GM19372 (cell line): ENCODE measurements at regions not wholly inside any gene's neighbourhood (a gene's known extent, or its start where the extent isn't known, plus 50 kb on each side); places are given as distances from the start of the nearest gene placed in this dataset.
"Not testable (repeated sequence)": the region's sequence is repeated elsewhere in the genome, so short reads cannot be mapped to it uniquely, and the experiment has no call there.

ENCODE experiments used
- ATAC-seq: cut with Tn5 transposase; IDR thresholded peaks from one replicate; pipeline ENCODE4 v1.9.1; 2021; ENCODE audit warnings: mild to moderate bottlenecking, low read depth, moderate library complexity; ENCODE audit not compliant: unreplicated experiment

- not testable (repeated sequence) for ATAC-seq
Measured at GRCh38 chr16:21422824-21423223, 144.7 kb upstream of the CRYM start.

- ATAC-seq = not testable (repeated sequence)
Measured at GRCh38 chr16:21404699-21405098, 126.6 kb upstream of the CRYM start.

GRCh38 chr16:21397866-21398265 lies 119.8 kb upstream of the CRYM start:
- not testable (repeated sequence) for ATAC-seq

- not testable (repeated sequence) for ATAC-seq
Measured at GRCh38 chr16:21396545-21396944, 118.5 kb upstream of the CRYM start.

GRCh38 chr16:21390634-21391033 lies 112.5 kb upstream of the CRYM start:
- ATAC-seq = not testable (repeated sequence)

- ATAC-seq = not testable (repeated sequence)
Measured at GRCh38 chr16:21389860-21390259, 111.8 kb upstream of the CRYM start.

- not testable (repeated sequence) for ATAC-seq
Measured at GRCh38 chr16:21387757-21388156, 109.7 kb upstream of the CRYM start.

GRCh38 chr16:21386201-21386915 lies 108.3 kb upstream of the CRYM start:
- ATAC-seq = not testable (repeated sequence)

GRCh38 chr16:21383682-21384081 lies 105.6 kb upstream of the CRYM start:
- not testable (repeated sequence) for ATAC-seq

GRCh38 chr16:21379645-21380044 lies 101.6 kb upstream of the CRYM start:
- ATAC-seq = not testable (repeated sequence)

- ATAC-seq = not testable (repeated sequence)
Measured at GRCh38 chr16:21376196-21376899, 98.3 kb upstream of the CRYM start.

GRCh38 chr16:21375334-21375733 lies 97.2 kb upstream of the CRYM start:
- not testable (repeated sequence) for ATAC-seq

GRCh38 chr16:21373454-21373853 lies 95.4 kb upstream of the CRYM start:
- not testable (repeated sequence) for ATAC-seq

GRCh38 chr16:21372862-21373261 lies 94.8 kb upstream of the CRYM start:
- ATAC-seq = not testable (repeated sequence)

GRCh38 chr16:21372162-21372835 lies 94.2 kb upstream of the CRYM start:
- ATAC-seq = not testable (repeated sequence)

- ATAC-seq = not testable (repeated sequence)
Measured at GRCh38 chr16:21370791-21371190, 92.7 kb upstream of the CRYM start.

GRCh38 chr16:21368973-21369942 lies 91.2 kb upstream of the CRYM start:
- ATAC-seq = not testable (repeated sequence)

GRCh38 chr16:21367733-21368421 lies 89.8 kb upstream of the CRYM start:
- not testable (repeated sequence) for ATAC-seq

- ATAC-seq = not testable (repeated sequence)
Measured at GRCh38 chr16:21366998-21367397, 88.9 kb upstream of the CRYM start.
